ENCODE measurements at regions not wholly inside any gene's neighbourhood (a gene's known extent, or its start where the extent isn't known, plus 50 kb on each side); places are given as distances from the start of the nearest gene placed in this dataset.
A peak's percentile ranks its signal among the peaks of the same experiment; 100 is the strongest.

DNA sequence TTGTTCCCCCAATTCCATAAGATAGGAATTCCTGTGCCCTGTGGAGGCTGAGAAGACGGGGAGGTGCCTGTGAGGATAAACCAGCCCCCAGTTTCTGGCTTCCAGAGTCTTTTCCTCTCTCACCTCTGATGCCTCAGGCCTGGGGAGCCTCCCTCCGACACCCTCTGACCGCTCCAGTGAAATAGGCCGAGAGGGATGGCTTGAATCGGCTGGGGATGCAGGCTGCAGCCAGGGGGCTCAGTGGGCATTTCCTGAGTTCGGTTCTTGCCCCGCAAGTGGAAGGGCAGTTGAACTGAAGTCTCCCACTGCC lies 339.4 kb downstream of the SEC14L1 start:
- Mint-ChIP-seq H3K4me1 (ENCODE audit: unreplicated experiment) (peaks cover 69% of the 10 kb centered on the region), H3K9me3 (ENCODE audit: unreplicated experiment) (no peaks in the 10 kb centered on the region), H3K36me3 (ENCODE audit: unreplicated experiment) (peaks cover 5% of the 10 kb centered on the region), H3K4me3 (ENCODE audit: unreplicated experiment) (no peak overlapping the region), H3K27me3 (ENCODE audit: unreplicated experiment) (no peaks in the 10 kb centered on the region), H3K27ac (ENCODE audit: unreplicated experiment) (peak overlapping the region; percentile 76)
- no peak for DNase-seq (ENCODE audit: extremely low spot score, unreplicated experiment)
- TF ChIP-seq, protein P1, sequence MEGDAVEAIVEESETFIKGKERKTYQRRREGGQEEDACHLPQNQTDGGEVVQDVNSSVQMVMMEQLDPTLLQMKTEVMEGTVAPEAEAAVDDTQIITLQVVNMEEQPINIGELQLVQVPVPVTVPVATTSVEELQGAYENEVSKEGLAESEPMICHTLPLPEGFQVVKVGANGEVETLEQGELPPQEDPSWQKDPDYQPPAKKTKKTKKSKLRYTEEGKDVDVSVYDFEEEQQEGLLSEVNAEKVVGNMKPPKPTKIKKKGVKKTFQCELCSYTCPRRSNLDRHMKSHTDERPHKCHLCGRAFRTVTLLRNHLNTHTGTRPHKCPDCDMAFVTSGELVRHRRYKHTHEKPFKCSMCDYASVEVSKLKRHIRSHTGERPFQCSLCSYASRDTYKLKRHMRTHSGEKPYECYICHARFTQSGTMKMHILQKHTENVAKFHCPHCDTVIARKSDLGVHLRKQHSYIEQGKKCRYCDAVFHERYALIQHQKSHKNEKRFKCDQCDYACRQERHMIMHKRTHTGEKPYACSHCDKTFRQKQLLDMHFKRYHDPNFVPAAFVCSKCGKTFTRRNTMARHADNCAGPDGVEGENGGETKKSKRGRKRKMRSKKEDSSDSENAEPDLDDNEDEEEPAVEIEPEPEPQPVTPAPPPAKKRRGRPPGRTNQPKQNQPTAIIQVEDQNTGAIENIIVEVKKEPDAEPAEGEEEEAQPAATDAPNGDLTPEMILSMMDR (IDR thresholded peaks at IDR 0.05), result peak; percentile 35

DNA sequence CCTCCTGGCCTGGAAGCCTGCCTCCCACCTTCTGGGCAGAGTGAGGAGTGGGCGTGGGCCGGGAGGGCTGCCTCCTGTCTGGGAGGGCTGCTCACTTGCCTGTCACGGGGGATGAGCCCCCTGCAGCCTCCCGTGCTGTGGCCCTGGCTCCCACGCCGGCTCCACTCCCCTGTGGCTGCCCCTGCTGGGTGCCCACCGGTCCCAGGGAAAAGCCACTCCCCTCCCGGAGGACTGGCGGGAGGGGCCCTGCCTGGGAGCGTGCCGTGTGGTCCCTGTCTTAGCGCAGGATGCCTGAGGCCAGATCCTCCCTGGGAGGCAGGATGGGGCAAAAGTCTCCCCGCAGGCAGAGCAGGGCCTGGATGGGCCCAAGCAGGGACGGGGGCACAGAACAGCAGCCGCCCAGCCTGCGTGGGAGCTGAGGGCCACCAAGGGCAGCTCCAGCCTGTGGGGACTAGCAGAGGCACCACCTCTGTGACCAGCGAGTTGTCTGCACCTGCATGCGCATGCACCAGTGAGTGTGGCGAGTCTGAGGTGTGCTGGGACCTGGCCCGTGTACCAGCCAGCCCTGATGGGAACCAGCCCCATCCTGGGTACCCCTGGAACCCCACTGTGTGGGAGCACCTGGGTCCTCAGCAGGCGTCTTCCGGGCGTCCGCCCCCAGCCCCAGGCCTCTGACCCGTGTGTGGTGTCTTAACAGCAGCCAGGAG lies 339.9 kb downstream of the SEC14L1 start:
- TF ChIP-seq, protein P1 (IDR thresholded peaks at IDR 0.05), result no peak
- Mint-ChIP-seq H3K9me3 (ENCODE audit: unreplicated experiment) (no peaks in the 10 kb centered on the region), H3K27ac (ENCODE audit: unreplicated experiment) (peak overlapping the region; percentile 76), H3K4me1 (ENCODE audit: unreplicated experiment) (peaks cover 64% of the 10 kb centered on the region), H3K4me3 (ENCODE audit: unreplicated experiment) (no peak overlapping the region), H3K36me3 (ENCODE audit: unreplicated experiment) (peaks cover 5% of the 10 kb centered on the region), H3K27me3 (ENCODE audit: unreplicated experiment) (no peaks in the 10 kb centered on the region)
- DNase-seq (ENCODE audit: extremely low spot score, unreplicated experiment), result no peak

DNA sequence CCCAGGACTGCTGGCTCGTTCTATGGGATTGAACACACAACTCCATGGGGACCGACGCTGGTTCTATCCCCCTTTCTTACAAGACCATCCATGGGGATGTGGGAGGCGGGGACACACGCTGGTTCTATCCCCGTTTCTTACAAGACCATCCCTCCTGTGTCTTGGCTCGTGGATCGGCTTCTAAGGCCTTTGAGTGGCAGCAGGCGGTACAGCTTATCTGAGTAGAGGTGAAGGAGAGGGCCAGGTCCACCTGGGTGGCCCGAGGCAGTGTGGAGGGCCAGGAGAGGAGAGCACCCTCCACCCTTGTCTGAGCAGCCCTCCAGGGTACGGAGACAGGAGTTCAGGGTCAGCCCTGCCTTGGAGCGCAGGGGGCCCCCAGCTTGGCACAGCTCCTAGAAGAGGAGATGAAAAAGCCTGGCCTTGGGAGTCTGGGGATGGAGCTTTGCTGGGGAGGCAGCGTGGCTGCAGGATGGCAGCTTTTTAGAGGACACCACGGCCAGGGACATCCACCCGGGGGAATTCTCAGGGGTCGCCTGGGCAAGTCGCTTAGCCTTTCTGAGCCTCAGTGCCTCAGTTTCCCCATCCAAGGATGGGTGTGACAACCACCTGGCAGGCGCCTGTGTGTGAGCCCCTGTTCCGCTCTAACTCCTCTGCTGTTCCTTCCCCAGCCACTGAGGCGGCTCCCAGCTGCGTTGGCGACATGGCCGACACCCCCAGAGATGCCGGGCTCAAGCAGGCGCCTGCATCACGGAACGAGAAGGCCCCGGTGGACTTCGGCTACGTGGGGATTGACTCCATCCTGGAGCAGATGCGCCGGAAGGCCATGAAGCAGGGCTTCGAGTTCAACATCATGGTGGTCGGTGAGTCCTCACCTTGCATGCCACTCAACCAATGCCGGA lies 341.0 kb downstream of the SEC14L1 start:
- no peak overlapping the region for H3K4me3 Mint-ChIP-seq (ENCODE audit: unreplicated experiment)
- TF ChIP-seq, protein P1 (IDR thresholded peaks at IDR 0.05), result no peak
- H3K27ac Mint-ChIP-seq (ENCODE audit: unreplicated experiment), result peak overlapping the region; percentile 71
- peaks cover 9% of the 10 kb centered on the region for H3K36me3 Mint-ChIP-seq (ENCODE audit: unreplicated experiment)
- no peaks in the 10 kb centered on the region for H3K9me3 Mint-ChIP-seq (ENCODE audit: unreplicated experiment)
- DNase-seq (ENCODE audit: extremely low spot score, unreplicated experiment), result no peak
- H3K4me1 Mint-ChIP-seq (ENCODE audit: unreplicated experiment), result peaks cover 56% of the 10 kb centered on the region
- no peaks in the 10 kb centered on the region for H3K27me3 Mint-ChIP-seq (ENCODE audit: unreplicated experiment)

DNA sequence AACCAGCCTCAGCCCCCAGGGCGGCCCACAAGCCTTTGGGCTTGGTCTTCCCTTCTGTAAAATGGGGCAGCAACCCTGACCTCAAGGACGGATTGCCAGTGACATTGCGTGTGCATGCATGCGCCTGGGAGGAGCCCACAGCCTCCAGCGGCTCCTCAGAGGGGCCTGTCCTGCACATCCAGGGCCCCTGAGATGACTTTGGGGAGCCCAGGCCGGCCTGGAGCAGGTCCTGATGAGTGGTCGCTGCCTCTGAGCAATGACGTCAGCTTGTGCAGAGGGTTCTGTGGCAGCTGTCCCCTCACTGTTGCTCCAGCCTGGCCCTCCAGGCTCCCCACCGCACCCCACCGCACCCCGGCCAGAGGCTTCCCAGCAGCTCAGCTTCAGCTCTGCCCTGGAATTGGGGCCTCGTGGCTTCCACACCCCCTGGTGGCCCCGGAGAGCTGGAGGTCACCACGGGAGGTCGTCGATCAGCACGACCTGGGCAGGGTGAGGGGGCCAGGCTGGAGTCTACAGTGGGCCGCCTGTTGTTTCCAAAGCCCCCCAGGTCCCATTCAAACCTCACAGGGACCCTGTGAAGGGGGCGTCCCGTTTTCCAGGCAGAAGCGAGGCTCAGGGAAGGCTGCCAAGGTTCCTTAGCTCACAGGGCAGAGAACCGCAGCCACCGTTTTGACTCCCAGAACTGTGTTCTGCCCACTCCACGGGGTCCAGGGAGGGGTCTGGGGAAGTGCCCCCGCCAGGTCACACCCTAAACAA lies 341.8 kb downstream of the SEC14L1 start:
- H3K27me3 Mint-ChIP-seq (ENCODE audit: unreplicated experiment), result no peaks in the 10 kb centered on the region
- H3K9me3 Mint-ChIP-seq (ENCODE audit: unreplicated experiment), result no peaks in the 10 kb centered on the region
- no peak for DNase-seq (ENCODE audit: extremely low spot score, unreplicated experiment)

More for the DNA sequence above, 341.8 kb downstream of the SEC14L1 start:
- Mint-ChIP-seq H3K27ac (ENCODE audit: unreplicated experiment) (no peak overlapping the region), H3K36me3 (ENCODE audit: unreplicated experiment) (peaks cover 12% of the 10 kb centered on the region), H3K4me3 (ENCODE audit: unreplicated experiment) (no peak overlapping the region), H3K4me1 (ENCODE audit: unreplicated experiment) (peaks cover 47% of the 10 kb centered on the region)
- TF ChIP-seq, protein P1 (IDR thresholded peaks at IDR 0.05), result no peak

Data from osteocyte (in vitro differentiated cells).